ENCODE measurements at regions not wholly inside any gene's neighbourhood (a gene's known extent, or its start where the extent isn't known, plus 50 kb on each side); places are given as distances from the start of the nearest gene placed in this dataset.

- CTCF ChIA-PET: interaction anchor here (0.7 to 1.5 kb wide), 5 partner anchors 9 to 69 kb away, joined by 3 to 4 read pairs (median 3); no protein-coding TSS in a partner anchor
- Histone ChIP-seq H2AFZ (ENCODE audit: control insufficient read depth, low read depth, low read length) (no peak overlapping the region), H4K20me1 (ENCODE audit: control insufficient read depth, insufficient read depth) (no peaks in the 10 kb centered on the region), H3K4me3 (no peak overlapping the region), H3K4me2 (ENCODE audit: control insufficient read depth, insufficient read depth) (no peak overlapping the region), H3K27ac (ENCODE audit: control insufficient read depth, insufficient read depth) (no peak overlapping the region), H3K9me3 (replicated peaks; ENCODE audit: control insufficient read depth, insufficient read depth, low read length) (peaks cover 10% of the 10 kb centered on the region; the same call in 2 of the 3 replicates), H3K9ac (ENCODE audit: control insufficient read depth, insufficient read depth, low read length) (no peak overlapping the region), H3K27me3 (replicated peaks in 1 of 2; ENCODE audit: control insufficient read depth in 2 of 2, insufficient read depth in 2 of 2, low read length in 1 of 2) (no peaks in the 10 kb centered on the region), H3K36me3 (ENCODE audit: control insufficient read depth in 2 of 2, insufficient read depth in 2 of 2, low read length in 1 of 2) (no peaks in the 10 kb centered on the region), H3K79me2 (ENCODE audit: control insufficient read depth, insufficient read depth, low read length) (no peaks in the 10 kb centered on the region), H3K4me1 (ENCODE audit: control insufficient read depth, insufficient read depth, low read length) (peaks cover 23% of the 10 kb centered on the region)
- RAD21 ChIA-PET (ENCODE audit: unreplicated experiment): interaction anchor here (1.4 to 1.5 kb wide), 2 partner anchors 8 to 62 kb away, joined by 3 read pairs; no protein-coding TSS in a partner anchor
- BruUV-seq (replicated peaks): no TSS peak
- WGBS (ENCODE audit: insufficient coverage, insufficient replicate concordance, low lambda C conversion rate, missing lambda C conversion rate): 77% methylated on average over 7 of the region's 7 CpGs
- FAIRE-seq (no peak), ATAC-seq (no peak), DNase-seq (ENCODE audit: low read depth, low spot score) (no peak)
- in situ Hi-C loops (cut with MboI): no loop called here
- SMC1A ChIA-PET (ENCODE audit: uncharacterized antibody, unreplicated experiment): interaction anchor here (0.5 to 6.6 kb wide), 10 partner anchors 9 to 929 kb away, joined by 3 to 86 read pairs (median 4); no protein-coding TSS in a partner anchor
- POLR2A ChIA-PET: interaction anchor here (2.4 kb wide), 1 partner anchor 9 kb away, joined by 11 read pairs; no protein-coding TSS in a partner anchor
- intact Hi-C loops (cut with micrococcal nuclease; ENCODE audit: unreplicated experiment): no loop called here
- TF ChIP-seq SPI1 (IDR thresholded peaks at IDR 0.05; ENCODE audit: borderline replicate concordance, insufficient read depth, low read depth, low read length) (no peak), EP300 (IDR thresholded peaks at IDR 0.05; ENCODE audit: borderline replicate concordance in 1 of 2, control insufficient read depth in 1 of 2, low read depth in 2 of 2, low read length in 2 of 2) (no peak), ZNF274 (IDR thresholded peaks at IDR 0.05; ENCODE audit: insufficient read depth, insufficient read length) (no peak), MYC (IDR thresholded peaks at IDR 0.05; ENCODE audit: insufficient read depth, insufficient read length, insufficient replicate concordance, low read length, severe bottlenecking) (no peak), ELK1 (IDR thresholded peaks at IDR 0.05; ENCODE audit: low read depth, low read length) (no peak), SMAD1 (IDR thresholded peaks at IDR 0.05; ENCODE audit: low read depth, partially characterized antibody) (no peak), IRF4 (IDR thresholded peaks at IDR 0.05; ENCODE audit: low read depth, low read length) (no peak), CEBPZ (IDR thresholded peaks at IDR 0.05; ENCODE audit: low read depth, low read length) (no peak), PML (IDR thresholded peaks at IDR 0.05; ENCODE audit: low read length) (no peak), POLR2AphosphoS2 (IDR thresholded peaks at IDR 0.05; ENCODE audit: low read depth, low read length) (no peak), SREBF1 (IDR thresholded peaks at IDR 0.05; ENCODE audit: low read length) (no peak), TARDBP (IDR thresholded peaks at IDR 0.05; ENCODE audit: borderline replicate concordance) (no peak), FOS (IDR thresholded peaks at IDR 0.05; ENCODE audit: borderline replicate concordance, extremely low read depth, insufficient read length) (no peak), NKRF (conservative IDR thresholded peaks at IDR 0.05) (no peak), SMAD5 (IDR thresholded peaks at IDR 0.05; ENCODE audit: low read depth) (no peak)
Observed at GRCh38 chr7:41878309-41879295, 175.7 kb upstream of the INHBA start.
